ENCODE measurements at regions not wholly inside any gene's neighbourhood (a gene's known extent, or its start where the extent isn't known, plus 50 kb on each side); places are given as distances from the start of the nearest gene placed in this dataset.

DNA sequence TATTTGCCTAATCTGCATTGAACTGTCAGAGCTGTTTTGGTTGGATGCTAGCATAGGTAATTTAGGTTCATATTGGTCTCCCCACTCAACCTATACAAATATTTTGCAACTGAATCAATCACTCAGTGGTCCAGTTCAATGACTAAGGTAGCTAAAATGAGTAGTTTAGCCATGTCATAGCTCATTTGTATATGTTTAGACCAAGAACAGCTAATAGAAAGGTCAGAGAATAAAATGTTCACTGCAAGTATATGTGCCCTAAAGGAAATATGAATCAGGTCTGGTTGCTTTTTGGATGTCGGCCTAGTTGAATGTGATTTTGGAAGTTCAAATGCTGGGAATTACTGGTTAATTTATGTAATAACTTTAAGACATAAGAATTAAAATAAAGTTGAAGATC is 883.9 kb downstream of the LRFN5 start:
- TF ChIP-seq CTCF (conservative IDR thresholded peaks at IDR 0.05; ENCODE audit: low read depth, low read length): no peak
- no peak for TF ChIP-seq POLR2A (IDR thresholded peaks at IDR 0.05; ENCODE audit: low read depth, low read length)
- TF ChIP-seq, protein P1, sequence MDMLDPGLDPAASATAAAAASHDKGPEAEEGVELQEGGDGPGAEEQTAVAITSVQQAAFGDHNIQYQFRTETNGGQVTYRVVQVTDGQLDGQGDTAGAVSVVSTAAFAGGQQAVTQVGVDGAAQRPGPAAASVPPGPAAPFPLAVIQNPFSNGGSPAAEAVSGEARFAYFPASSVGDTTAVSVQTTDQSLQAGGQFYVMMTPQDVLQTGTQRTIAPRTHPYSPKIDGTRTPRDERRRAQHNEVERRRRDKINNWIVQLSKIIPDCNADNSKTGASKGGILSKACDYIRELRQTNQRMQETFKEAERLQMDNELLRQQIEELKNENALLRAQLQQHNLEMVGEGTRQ (IDR thresholded peaks at IDR 0.05; ENCODE audit: low read depth, low read length): no peak
- no peak for TF ChIP-seq SMC3 (IDR thresholded peaks at IDR 0.05; ENCODE audit: low read depth, low read length)
- no peak for TF ChIP-seq RAD21 (IDR thresholded peaks at IDR 0.05; ENCODE audit: low read length)
- TF ChIP-seq MXI1 (IDR thresholded peaks at IDR 0.05; ENCODE audit: borderline replicate concordance, low read depth, low read length): no peak
- no peak for TF ChIP-seq MAFK (IDR thresholded peaks at IDR 0.05; ENCODE audit: low read depth, low read length)
- TF ChIP-seq RCOR1 (IDR thresholded peaks at IDR 0.05; ENCODE audit: insufficient replicate concordance, low read length): no peak
- TF ChIP-seq CHD1 (IDR thresholded peaks at IDR 0.05; ENCODE audit: low read depth, low read length): no peak
- TF ChIP-seq BHLHE40 (IDR thresholded peaks at IDR 0.05; ENCODE audit: low read depth, low read length): no peak
